OCI-LY3 (cell line): ENCODE measurements at regions not wholly inside any gene's neighbourhood (a gene's known extent, or its start where the extent isn't known, plus 50 kb on each side); places are given as distances from the start of the nearest gene placed in this dataset.

Experiments
- EZH2phosphoT487 ChIP-seq: fragments of 200-600 bp; shearing (Covaris generic); IDR thresholded peaks from 2 replicates; pipeline ENCODE4 v1.6.1; 2018; ENCODE audit warnings: antibody characterized with exemption, mixed run types, low read depth
- TF ChIP-seq, protein P1 (sequence below): fragments of 200-600, 300-600 bp; sonication (generic); IDR thresholded peaks from 2 replicates; pipeline ENCODE4 v1.5.1; 2014; ENCODE audit warnings: antibody characterized with exemption, low read length, low read depth

GRCh38 chr5:4704951-4705350, 435.2 kb upstream of the ADAMTS16 start:
- TF ChIP-seq, protein P1, sequence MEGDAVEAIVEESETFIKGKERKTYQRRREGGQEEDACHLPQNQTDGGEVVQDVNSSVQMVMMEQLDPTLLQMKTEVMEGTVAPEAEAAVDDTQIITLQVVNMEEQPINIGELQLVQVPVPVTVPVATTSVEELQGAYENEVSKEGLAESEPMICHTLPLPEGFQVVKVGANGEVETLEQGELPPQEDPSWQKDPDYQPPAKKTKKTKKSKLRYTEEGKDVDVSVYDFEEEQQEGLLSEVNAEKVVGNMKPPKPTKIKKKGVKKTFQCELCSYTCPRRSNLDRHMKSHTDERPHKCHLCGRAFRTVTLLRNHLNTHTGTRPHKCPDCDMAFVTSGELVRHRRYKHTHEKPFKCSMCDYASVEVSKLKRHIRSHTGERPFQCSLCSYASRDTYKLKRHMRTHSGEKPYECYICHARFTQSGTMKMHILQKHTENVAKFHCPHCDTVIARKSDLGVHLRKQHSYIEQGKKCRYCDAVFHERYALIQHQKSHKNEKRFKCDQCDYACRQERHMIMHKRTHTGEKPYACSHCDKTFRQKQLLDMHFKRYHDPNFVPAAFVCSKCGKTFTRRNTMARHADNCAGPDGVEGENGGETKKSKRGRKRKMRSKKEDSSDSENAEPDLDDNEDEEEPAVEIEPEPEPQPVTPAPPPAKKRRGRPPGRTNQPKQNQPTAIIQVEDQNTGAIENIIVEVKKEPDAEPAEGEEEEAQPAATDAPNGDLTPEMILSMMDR = no peak
- TF ChIP-seq EZH2phosphoT487 = no peak
